Stimulated activated naive B cell treated with anti-CD40 and anti-IgM and Interleukin-4, amounts not matched to agents 10 μg/mL and 1 μg/mL and 100 μg/mL, for 72 hours (primary cell): ENCODE measurements at regions not wholly inside any gene's neighbourhood (a gene's known extent, or its start where the extent isn't known, plus 50 kb on each side); places are given as distances from the start of the nearest gene placed in this dataset.
"Not testable (repeated sequence)": the region's sequence is repeated elsewhere in the genome, so short reads cannot be mapped to it uniquely, and the experiment has no call there.

ENCODE experiments used
- ATAC-seq, 2 donors: fragments of 150-1000 bp; cut with Tn5 transposase; replicated peaks; 2 replicates each; pipeline ENCODE4 v1.10.0; 2021; ENCODE audit warnings: moderate library complexity in 1 of 2
- DNase-seq: peaks from one replicate; pipeline ENCODE4 v3.0.0; 2021
- H3K27ac Mint-ChIP-seq: one replicate; pipeline ENCODE4 v1.8.0; 2022; ENCODE audit warnings: mild to moderate bottlenecking, mixed read lengths
- H3K27me3 Mint-ChIP-seq, 2 donors: one replicate each; pipeline ENCODE4 v1.8.0; 2022; ENCODE audit warnings: mixed read lengths in 2 of 2
- H3K36me3 Mint-ChIP-seq, 2 donors: one replicate each; pipeline ENCODE4 v1.8.0; 2022; ENCODE audit warnings: mixed read lengths in 2 of 2, mild to moderate bottlenecking in 1 of 2
- H3K4me1 Mint-ChIP-seq, 2 donors: one replicate each; pipeline ENCODE4 v1.8.0; 2022; ENCODE audit warnings: mixed read lengths in 2 of 2, mild to moderate bottlenecking in 1 of 2
- H3K4me3 Mint-ChIP-seq, 2 donors: one replicate each; pipeline ENCODE4 v1.8.0; 2022; ENCODE audit warnings: mild to moderate bottlenecking in 2 of 2, mixed read lengths in 2 of 2, moderate library complexity in 1 of 2
- H3K9me3 Mint-ChIP-seq, 2 donors: one replicate each; pipeline ENCODE4 v1.8.0; 2022; ENCODE audit warnings: mixed read lengths in 2 of 2, mild to moderate bottlenecking in 1 of 2

- H3K9me3 Mint-ChIP-seq: peaks cover 18% of the 10 kb centered on the region in 2 donors
- DNase-seq (no peak), ATAC-seq (no peak)
- no peaks in the 10 kb centered on the region for H3K36me3 Mint-ChIP-seq
- H3K4me1 Mint-ChIP-seq: no peaks in the 10 kb centered on the region
- no peak overlapping the region for H3K4me3 Mint-ChIP-seq
- no peaks in the 10 kb centered on the region for H3K27me3 Mint-ChIP-seq
- no peak overlapping the region for H3K27ac Mint-ChIP-seq
Measured at GRCh38 chr3:145244327-145244726, 916.7 kb downstream of the PLOD2 start.

DNA sequence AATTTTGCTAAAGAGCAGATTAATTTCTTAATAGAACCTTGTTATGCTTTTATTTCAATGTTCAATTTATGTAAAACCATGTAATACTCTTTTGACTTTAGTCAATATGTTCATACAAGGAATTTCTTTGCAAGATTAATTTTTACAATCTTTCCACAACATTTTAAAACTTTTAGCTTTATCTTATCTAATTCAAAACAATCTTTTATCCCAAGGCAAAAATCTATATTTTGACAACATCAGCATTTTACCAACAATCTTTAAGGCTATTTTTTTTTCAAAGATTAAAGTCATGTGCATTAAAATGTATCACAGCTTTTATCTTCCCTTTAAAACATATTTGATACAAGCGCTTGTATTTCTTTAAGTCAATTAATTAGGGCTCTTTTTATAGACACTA is 914.7 kb downstream of the PLOD2 start:
- ATAC-seq (no peak), DNase-seq (no peak)
- Mint-ChIP-seq H3K27ac (no peak overlapping the region), H3K36me3 (peaks cover 0 to 3% of the 10 kb centered on the region in 2 donors), H3K27me3 (no peaks in the 10 kb centered on the region), H3K9me3 (peaks cover 22% of the 10 kb centered on the region in 2 donors), H3K4me1 (no peaks in the 10 kb centered on the region), H3K4me3 (no peak overlapping the region)

GRCh38 chr3:145248928-145249327 is 912.1 kb downstream of the PLOD2 start:
- Mint-ChIP-seq H3K9me3 (peaks cover 20 to 22% of the 10 kb centered on the region in 2 donors), H3K27me3 (no peaks in the 10 kb centered on the region), H3K4me3 (no peak overlapping the region), H3K27ac (no peak overlapping the region), H3K4me1 (no peaks in the 10 kb centered on the region), H3K36me3 (peaks cover 0 to 3% of the 10 kb centered on the region in 2 donors)
- ATAC-seq (no peak), DNase-seq (no peak)

- H3K27me3 Mint-ChIP-seq: no peaks in the 10 kb centered on the region
- no peaks in the 10 kb centered on the region for H3K4me1 Mint-ChIP-seq
- no peak overlapping the region for H3K4me3 Mint-ChIP-seq
- peaks cover 0 to 3% of the 10 kb centered on the region in 2 donors for H3K36me3 Mint-ChIP-seq
- no peak overlapping the region for H3K27ac Mint-ChIP-seq
- peaks cover 22% of the 10 kb centered on the region in 2 donors for H3K9me3 Mint-ChIP-seq
- DNase-seq (no peak), ATAC-seq (no peak)
Measured at GRCh38 chr3:145251311-145251710, 909.7 kb downstream of the PLOD2 start.

DNA sequence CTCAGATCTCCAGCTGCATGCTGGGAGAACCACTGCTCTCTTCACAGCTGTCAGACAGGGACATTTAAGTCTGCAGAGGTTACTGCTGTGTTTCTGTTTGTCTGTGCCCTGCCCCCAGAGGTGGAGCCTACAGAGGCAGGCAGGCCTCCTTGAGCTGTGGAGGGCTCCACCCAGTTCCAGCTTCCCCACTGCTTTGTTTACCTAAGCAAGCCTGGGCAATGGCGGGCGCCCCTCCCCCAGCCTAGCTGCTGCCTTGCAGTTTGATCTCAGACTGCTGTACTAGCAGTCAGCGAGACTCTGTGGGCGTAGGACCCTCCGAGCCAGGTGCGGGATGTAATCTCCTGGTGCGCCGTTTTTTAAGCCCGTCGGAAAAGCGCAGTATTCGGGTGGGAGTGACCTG is 903.0 kb downstream of the PLOD2 start:
- H3K36me3 Mint-ChIP-seq, H3K4me3 Mint-ChIP-seq, H3K27me3 Mint-ChIP-seq, H3K9me3 Mint-ChIP-seq, H3K27ac Mint-ChIP-seq, H3K4me1 Mint-ChIP-seq, ATAC-seq, DNase-seq: not testable (repeated sequence)

DNA sequence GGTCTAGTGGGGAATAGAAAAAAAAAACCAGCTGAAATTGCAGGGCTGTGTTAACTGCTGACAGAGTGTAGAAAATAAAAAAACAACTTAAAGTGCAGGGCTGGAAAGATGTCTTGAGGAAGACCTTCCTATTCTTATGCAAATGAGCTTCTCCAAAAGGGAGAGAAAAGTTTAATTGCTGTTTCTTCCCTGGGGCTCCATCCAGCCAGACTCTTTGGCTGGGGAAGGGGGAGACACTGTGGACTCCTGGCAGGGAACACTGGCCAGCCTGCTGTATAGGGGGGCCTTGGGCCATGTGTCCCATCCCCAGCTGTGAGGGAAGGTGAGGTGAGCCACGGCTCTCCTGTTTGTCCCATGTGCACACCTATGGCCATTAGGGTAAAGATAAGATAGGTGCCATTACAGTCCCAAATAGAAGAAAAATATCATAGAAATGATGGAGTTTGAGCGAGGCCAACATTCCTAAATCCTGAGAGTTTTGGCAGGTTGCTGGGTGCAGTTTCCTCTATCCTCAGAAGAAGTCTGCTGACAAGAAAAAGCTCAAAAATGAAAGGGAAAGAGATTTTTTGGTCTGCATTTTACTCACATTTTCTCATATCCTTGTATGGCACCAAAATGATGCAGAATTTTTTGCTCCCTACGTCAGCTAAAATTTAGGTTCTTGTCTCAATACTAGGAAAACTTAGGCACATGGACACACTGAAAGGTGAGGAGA is 901.7 kb downstream of the PLOD2 start:
- Mint-ChIP-seq H3K9me3 (no peaks in the 10 kb centered on the region), H3K27ac (no peak overlapping the region), H3K27me3 (no peaks in the 10 kb centered on the region), H3K36me3 (no peaks in the 10 kb centered on the region), H3K4me1 (no peaks in the 10 kb centered on the region), H3K4me3 (no peak overlapping the region)
- ATAC-seq (no peak), DNase-seq (no peak)

DNA sequence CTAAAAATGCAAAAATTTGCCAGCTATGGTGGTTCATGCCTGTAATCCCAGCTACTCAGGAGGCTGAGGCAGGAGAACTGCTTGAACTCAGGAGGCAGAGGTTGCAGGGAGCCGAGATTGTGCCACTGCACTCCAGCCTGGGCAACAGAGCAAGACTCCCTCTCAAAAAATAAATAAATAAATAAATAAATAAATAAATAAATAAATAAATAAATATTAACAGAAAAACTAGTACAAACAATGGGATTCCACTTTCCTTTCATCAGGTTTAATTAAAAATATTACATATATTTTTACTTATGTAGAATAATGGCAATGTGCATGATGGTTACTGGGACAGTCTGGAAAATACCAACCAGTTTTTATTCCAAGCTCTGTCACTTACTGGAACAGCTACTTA is 897.5 kb downstream of the PLOD2 start:
- H3K9me3 Mint-ChIP-seq, H3K36me3 Mint-ChIP-seq, H3K4me1 Mint-ChIP-seq, H3K27ac Mint-ChIP-seq, H3K27me3 Mint-ChIP-seq, DNase-seq, H3K4me3 Mint-ChIP-seq, ATAC-seq: not testable (repeated sequence)

- peaks cover 0 to 6% of the 10 kb centered on the region in 2 donors for H3K9me3 Mint-ChIP-seq
- no peaks in the 10 kb centered on the region for H3K4me1 Mint-ChIP-seq
- no peaks in the 10 kb centered on the region for H3K36me3 Mint-ChIP-seq
- no peaks in the 10 kb centered on the region for H3K27me3 Mint-ChIP-seq
- DNase-seq: no peak
- no peak overlapping the region for H3K4me3 Mint-ChIP-seq
- no peak overlapping the region for H3K27ac Mint-ChIP-seq
- ATAC-seq: no peak
Measured at GRCh38 chr3:145266368-145266767, 894.6 kb downstream of the PLOD2 start.

DNA sequence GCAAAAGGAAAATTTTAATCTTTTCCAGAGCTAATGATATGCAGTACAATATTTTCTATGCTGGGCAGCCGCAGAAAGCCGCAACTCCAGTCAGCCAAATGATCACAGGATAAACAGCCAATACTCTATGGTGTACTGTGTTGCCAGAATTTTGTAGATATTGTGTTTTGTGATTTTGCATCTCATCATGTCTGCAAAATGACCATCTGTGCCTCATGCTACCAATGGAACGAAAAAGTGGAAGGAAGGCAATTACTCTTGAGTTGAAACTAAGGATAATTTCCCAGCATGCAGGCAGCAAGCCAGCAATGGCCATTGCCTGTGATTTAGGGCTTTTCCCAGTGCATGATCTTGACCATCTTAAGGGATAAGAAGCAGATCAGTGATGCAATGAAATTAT is 891.9 kb downstream of the PLOD2 start:
- Mint-ChIP-seq H3K27ac (no peak overlapping the region), H3K9me3 (peaks cover 0 to 8% of the 10 kb centered on the region in 2 donors), H3K27me3 (no peaks in the 10 kb centered on the region), H3K4me1 (no peaks in the 10 kb centered on the region), H3K4me3 (no peak overlapping the region), H3K36me3 (no peaks in the 10 kb centered on the region)
- DNase-seq (no peak), ATAC-seq (no peak)

DNA sequence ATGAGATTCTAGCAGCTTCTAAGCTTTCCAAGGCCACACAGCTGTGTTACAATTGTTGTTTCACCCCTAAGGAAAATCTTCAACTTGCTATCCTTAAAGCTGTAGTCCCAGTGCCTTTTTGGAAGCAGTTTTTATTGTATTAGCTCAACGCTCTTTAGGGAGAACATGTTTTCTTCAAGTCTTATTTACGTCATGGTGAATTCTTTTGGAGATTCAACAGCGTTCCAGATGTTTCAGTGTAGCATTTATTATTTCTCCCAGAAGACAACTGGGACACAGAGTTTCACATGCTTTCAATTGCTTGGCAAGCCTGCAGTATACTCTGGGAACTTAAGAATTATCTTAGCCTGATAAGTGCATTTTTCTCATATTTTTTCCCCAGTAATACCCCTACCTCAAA is 888.3 kb downstream of the PLOD2 start:
- Mint-ChIP-seq H3K27ac (no peak overlapping the region), H3K4me1 (no peaks in the 10 kb centered on the region), H3K9me3 (peaks cover 3 to 11% of the 10 kb centered on the region in 2 donors), H3K36me3 (no peaks in the 10 kb centered on the region), H3K27me3 (no peaks in the 10 kb centered on the region), H3K4me3 (no peak overlapping the region)
- ATAC-seq (no peak), DNase-seq (no peak)

- Mint-ChIP-seq H3K27ac (no peak overlapping the region), H3K9me3 (peaks cover 0 to 4% of the 10 kb centered on the region in 2 donors), H3K4me1 (no peaks in the 10 kb centered on the region)
Measured at GRCh38 chr3:145282505-145282904, 878.5 kb downstream of the PLOD2 start.

DNA sequence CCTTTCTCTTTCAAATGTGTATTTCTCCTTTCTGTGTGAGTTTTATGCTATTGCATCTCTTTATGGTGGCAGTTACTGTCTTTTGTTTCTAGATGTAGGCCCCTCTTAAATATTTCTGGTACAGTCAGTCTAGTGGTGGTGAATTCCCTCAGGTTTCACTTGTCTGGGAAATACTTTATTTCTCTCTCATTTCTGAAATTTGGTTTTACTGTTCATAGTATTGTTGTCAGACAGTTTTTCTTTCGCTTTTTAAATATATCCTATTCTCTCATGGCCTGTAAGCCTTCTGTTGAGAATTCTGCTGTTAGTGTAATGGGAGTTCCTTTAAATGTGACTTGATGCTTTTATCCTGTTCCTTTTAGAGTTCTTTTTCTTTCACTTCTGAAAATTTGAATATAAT is 874.0 kb downstream of the PLOD2 start:
- no peaks in the 10 kb centered on the region for H3K27me3 Mint-ChIP-seq
- ATAC-seq: no peak
- no peaks in the 10 kb centered on the region for H3K4me1 Mint-ChIP-seq
- peaks cover 0 to 3% of the 10 kb centered on the region in 2 donors for H3K9me3 Mint-ChIP-seq
- no peak overlapping the region for H3K4me3 Mint-ChIP-seq
- no peak overlapping the region for H3K27ac Mint-ChIP-seq
- DNase-seq: no peak
- no peaks in the 10 kb centered on the region for H3K36me3 Mint-ChIP-seq

More at GRCh38 chr3:145282505-145282904, 878.5 kb downstream of the PLOD2 start:
- Mint-ChIP-seq H3K4me3 (no peak overlapping the region), H3K27me3 (no peaks in the 10 kb centered on the region), H3K36me3 (no peaks in the 10 kb centered on the region)
- ATAC-seq (no peak), DNase-seq (no peak)

GRCh38 chr3:145290010-145290409 is 871.0 kb downstream of the PLOD2 start:
- H3K4me3 Mint-ChIP-seq: no peak overlapping the region
- DNase-seq (no peak), ATAC-seq (no peak)
- H3K4me1 Mint-ChIP-seq: no peaks in the 10 kb centered on the region
- H3K27me3 Mint-ChIP-seq: no peaks in the 10 kb centered on the region
- H3K36me3 Mint-ChIP-seq: no peaks in the 10 kb centered on the region
- no peak overlapping the region for H3K27ac Mint-ChIP-seq
- peaks cover 0 to 3% of the 10 kb centered on the region in 2 donors for H3K9me3 Mint-ChIP-seq

- DNase-seq (no peak), ATAC-seq (no peak)
- H3K27me3 Mint-ChIP-seq: no peaks in the 10 kb centered on the region
- H3K9me3 Mint-ChIP-seq: peaks cover 0 to 1% of the 10 kb centered on the region in 2 donors
- H3K36me3 Mint-ChIP-seq: no peaks in the 10 kb centered on the region
- no peak overlapping the region for H3K27ac Mint-ChIP-seq
- H3K4me1 Mint-ChIP-seq: no peaks in the 10 kb centered on the region
- H3K4me3 Mint-ChIP-seq: no peak overlapping the region
Measured at GRCh38 chr3:145294572-145294971, 866.4 kb downstream of the PLOD2 start.

DNA sequence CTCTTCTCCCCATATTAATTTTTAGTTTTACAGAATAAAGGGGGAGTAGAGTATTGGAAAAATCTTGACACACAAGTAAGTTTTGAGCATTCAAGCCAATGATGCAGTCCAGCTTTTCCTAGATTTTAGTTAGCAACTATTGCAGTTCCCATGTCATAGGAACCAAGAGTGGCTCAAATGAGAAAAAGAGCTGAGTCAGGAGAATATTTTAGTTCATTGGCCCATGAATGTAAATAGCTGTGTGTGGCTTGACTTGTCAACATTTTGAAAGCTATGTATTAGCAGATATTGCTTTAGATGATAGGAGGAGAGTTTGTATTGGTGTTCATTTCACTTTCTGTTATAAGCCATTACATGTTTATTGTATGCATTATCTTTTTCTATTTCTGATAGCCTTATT is 853.7 kb downstream of the PLOD2 start:
- no peak for ATAC-seq
- Mint-ChIP-seq H3K4me3 (no peak overlapping the region), H3K36me3 (no peaks in the 10 kb centered on the region), H3K9me3 (no peaks in the 10 kb centered on the region), H3K27me3 (no peaks in the 10 kb centered on the region), H3K4me1 (no peaks in the 10 kb centered on the region), H3K27ac (no peak overlapping the region)
- no peak for DNase-seq

- Mint-ChIP-seq H3K27me3 (no peaks in the 10 kb centered on the region), H3K27ac (no peak overlapping the region), H3K4me3 (no peak overlapping the region), H3K9me3 (peaks cover 0 to 2% of the 10 kb centered on the region in 2 donors), H3K36me3 (no peaks in the 10 kb centered on the region), H3K4me1 (no peaks in the 10 kb centered on the region)
- ATAC-seq (no peak), DNase-seq (no peak)
Measured at GRCh38 chr3:145313751-145314150, 847.2 kb downstream of the PLOD2 start.
